Fibroblast of lung (primary cell): ENCODE measurements at regions not wholly inside any gene's neighbourhood (a gene's known extent, or its start where the extent isn't known, plus 50 kb on each side); places are given as distances from the start of the nearest gene placed in this dataset.

Source experiments
- CTCF ChIP-seq, 2 donors: IDR thresholded peaks in 1 of 2; conservative IDR thresholded peaks in 1 of 2; 1 replicate in 1 of 2; 2 replicates in 1 of 2; pipeline ENCODE4 v1.5.1; 2011 to 2012; ENCODE audit warnings: low read length in 2 of 2, control low read depth in 1 of 2, inconsistent platforms in 1 of 2, low read depth in 1 of 2, mild to moderate bottlenecking in 1 of 2
- EZH2 ChIP-seq: IDR thresholded peaks from 2 replicates; pipeline ENCODE4 v1.5.1; 2012; ENCODE audit warnings: low read length, control low read depth, mild to moderate bottlenecking; ENCODE audit errors: missing control alignments

- TF ChIP-seq CTCF (conservative IDR thresholded peaks at IDR 0.05 in 1 of 2, IDR thresholded peaks at IDR 0.05 in 1 of 2; ENCODE audit: low read depth in 1 of 2, low read length in 2 of 2) (no peak), EZH2 (no peak)
Measured at GRCh38 chr18:38551881-38552280, 986.3 kb upstream of the CELF4 start.
